Osteoblast (primary cell): ENCODE measurements at regions not wholly inside any gene's neighbourhood (a gene's known extent, or its start where the extent isn't known, plus 50 kb on each side); places are given as distances from the start of the nearest gene placed in this dataset.

ENCODE experiments used
- DNase-seq: peaks from one replicate; pipeline ENCODE4 v3.0.0; 2011; ENCODE audit warnings: low spot score, mixed read lengths; ENCODE audit not compliant: insufficient read length; ENCODE audit errors: missing footprints
- H2AFZ ChIP-seq: 2 replicates; pipeline ENCODE4 v1.6.0; 2011; ENCODE audit warnings: mild to moderate bottlenecking, low read length
- H3K27ac ChIP-seq: 2 replicates; pipeline ENCODE4 v1.5.1; 2011; ENCODE audit warnings: mild to moderate bottlenecking, low read depth, low read length, moderate library complexity
- H3K27me3 ChIP-seq: 2 replicates; pipeline ENCODE4 v1.6.0; 2012; ENCODE audit warnings: mild to moderate bottlenecking, control low read depth, inconsistent platforms, low read length, moderate library complexity; ENCODE audit not compliant: insufficient read depth
- H3K36me3 ChIP-seq: 2 replicates; pipeline ENCODE4 v1.5.1; 2011; ENCODE audit warnings: mild to moderate bottlenecking, low read length, control low read depth, moderate library complexity; ENCODE audit not compliant: insufficient read depth
- H3K4me1 ChIP-seq: 2 replicates; pipeline ENCODE4 v1.5.1; 2011; ENCODE audit warnings: mild to moderate bottlenecking, low read length, control low read depth, moderate library complexity; ENCODE audit not compliant: insufficient read depth
- H3K4me2 ChIP-seq: 2 replicates; pipeline ENCODE4 v1.6.0; 2011; ENCODE audit warnings: mild to moderate bottlenecking, low read length; ENCODE audit not compliant: insufficient read depth
- H3K4me3 ChIP-seq: fragments of 200-600 bp; sonication (generic); 3 replicates; pipeline ENCODE4 v1.5.1; 2012; ENCODE audit warnings: mild to moderate bottlenecking, low read length, inconsistent platforms; ENCODE audit not compliant: insufficient read depth
- H3K79me2 ChIP-seq: 2 replicates; pipeline ENCODE4 v1.6.0; 2012; ENCODE audit warnings: mild to moderate bottlenecking, low read length, control low read depth, inconsistent platforms; ENCODE audit not compliant: insufficient read depth
- H3K9me3 ChIP-seq: 2 replicates; pipeline ENCODE4 v1.5.1; 2011; ENCODE audit warnings: low read depth, low read length, control low read depth
- H4K20me1 ChIP-seq: 2 replicates; pipeline ENCODE4 v1.6.0; 2012; ENCODE audit warnings: mild to moderate bottlenecking, low read length, control low read depth; ENCODE audit not compliant: insufficient read depth
- TF ChIP-seq, protein P1 (sequence below): IDR thresholded peaks from 2 replicates; pipeline ENCODE4 v1.5.1; 2011; ENCODE audit warnings: mild to moderate bottlenecking, low read depth, low read length, moderate library complexity; ENCODE audit errors: extremely low read depth

DNA sequence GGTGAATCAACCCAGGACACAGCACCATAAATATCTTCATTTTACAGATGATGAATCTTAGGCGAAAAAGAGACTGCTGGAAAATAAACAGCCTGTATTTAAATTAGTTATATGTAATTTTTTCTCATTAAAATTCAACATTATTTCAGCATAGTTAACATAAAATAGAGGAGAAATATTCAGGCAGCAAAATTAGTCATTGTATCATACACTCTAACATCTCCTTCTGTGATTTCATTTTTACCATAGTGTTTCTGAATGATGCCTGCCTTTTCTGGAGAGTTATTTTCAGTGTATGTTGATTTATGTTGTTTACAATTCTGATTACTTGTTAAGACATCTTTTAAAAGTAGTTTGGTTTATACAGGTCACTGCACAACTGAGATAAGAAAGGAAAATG lies 82.3 kb upstream of the KCNIP4 start:
- no peaks in the 10 kb centered on the region for H4K20me1 ChIP-seq
- DNase-seq, result no peak
- no peaks in the 10 kb centered on the region for H3K36me3 ChIP-seq
- H3K27me3 ChIP-seq, result no peaks in the 10 kb centered on the region
- H3K27ac ChIP-seq, result no peak overlapping the region
- no peaks in the 10 kb centered on the region for H3K79me2 ChIP-seq
- H3K4me2 ChIP-seq, result no peak overlapping the region
- no peaks in the 10 kb centered on the region for H3K9me3 ChIP-seq
- TF ChIP-seq, protein P1, sequence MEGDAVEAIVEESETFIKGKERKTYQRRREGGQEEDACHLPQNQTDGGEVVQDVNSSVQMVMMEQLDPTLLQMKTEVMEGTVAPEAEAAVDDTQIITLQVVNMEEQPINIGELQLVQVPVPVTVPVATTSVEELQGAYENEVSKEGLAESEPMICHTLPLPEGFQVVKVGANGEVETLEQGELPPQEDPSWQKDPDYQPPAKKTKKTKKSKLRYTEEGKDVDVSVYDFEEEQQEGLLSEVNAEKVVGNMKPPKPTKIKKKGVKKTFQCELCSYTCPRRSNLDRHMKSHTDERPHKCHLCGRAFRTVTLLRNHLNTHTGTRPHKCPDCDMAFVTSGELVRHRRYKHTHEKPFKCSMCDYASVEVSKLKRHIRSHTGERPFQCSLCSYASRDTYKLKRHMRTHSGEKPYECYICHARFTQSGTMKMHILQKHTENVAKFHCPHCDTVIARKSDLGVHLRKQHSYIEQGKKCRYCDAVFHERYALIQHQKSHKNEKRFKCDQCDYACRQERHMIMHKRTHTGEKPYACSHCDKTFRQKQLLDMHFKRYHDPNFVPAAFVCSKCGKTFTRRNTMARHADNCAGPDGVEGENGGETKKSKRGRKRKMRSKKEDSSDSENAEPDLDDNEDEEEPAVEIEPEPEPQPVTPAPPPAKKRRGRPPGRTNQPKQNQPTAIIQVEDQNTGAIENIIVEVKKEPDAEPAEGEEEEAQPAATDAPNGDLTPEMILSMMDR, result no peak
- no peak overlapping the region for H2AFZ ChIP-seq
- H3K4me3 ChIP-seq, result no peak overlapping the region
- no peaks in the 10 kb centered on the region for H3K4me1 ChIP-seq

DNA sequence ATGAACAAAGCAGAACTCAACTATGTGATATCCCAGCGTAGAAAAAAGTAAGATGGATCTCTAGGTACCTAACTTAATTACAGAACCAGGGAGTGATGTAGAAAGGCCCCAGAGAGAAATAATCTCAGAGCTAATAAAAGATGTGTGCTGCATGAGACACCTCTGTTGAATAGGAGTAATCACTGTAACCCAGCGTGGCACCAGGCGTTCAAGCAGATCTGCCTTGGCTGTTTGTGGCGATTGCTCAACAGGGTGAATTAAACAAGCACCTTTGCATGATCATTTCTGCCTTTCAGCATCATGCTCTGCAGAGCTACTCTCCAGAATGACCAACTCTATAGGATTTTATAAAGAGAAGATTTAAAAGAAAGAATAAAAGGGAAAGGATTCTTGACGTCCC lies 81.7 kb upstream of the KCNIP4 start:
- Histone ChIP-seq H3K36me3 (no peaks in the 10 kb centered on the region), H3K27me3 (no peaks in the 10 kb centered on the region), H3K4me3 (no peak overlapping the region), H3K4me2 (no peak overlapping the region), H3K27ac (no peak overlapping the region), H3K9me3 (no peaks in the 10 kb centered on the region), H3K4me1 (no peaks in the 10 kb centered on the region), H4K20me1 (no peaks in the 10 kb centered on the region), H3K79me2 (no peaks in the 10 kb centered on the region), H2AFZ (no peak overlapping the region)
- TF ChIP-seq, protein P1, result no peak
- no peak for DNase-seq

DNA sequence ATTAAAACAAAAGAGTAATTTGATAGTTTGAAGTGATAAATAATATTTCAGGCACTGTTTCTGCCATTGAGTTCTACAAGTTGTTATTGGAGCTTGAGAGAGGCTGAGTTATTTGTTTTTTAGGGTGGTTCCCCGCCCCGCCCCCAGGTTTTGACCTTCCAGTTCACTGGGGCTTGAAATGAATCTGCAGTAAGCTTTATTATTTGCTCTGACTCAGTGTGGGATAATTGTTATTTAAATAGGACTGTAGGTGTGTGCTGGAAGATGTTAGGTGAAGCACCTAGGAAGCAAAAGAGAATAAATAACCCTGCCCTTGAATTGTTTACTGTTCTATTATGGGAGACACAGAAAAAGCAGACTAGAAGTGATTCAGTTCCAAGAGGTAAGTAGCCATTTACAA lies 81.2 kb upstream of the KCNIP4 start:
- Histone ChIP-seq H3K4me1 (no peaks in the 10 kb centered on the region), H3K4me2 (no peak overlapping the region), H3K9me3 (no peaks in the 10 kb centered on the region), H3K36me3 (no peaks in the 10 kb centered on the region), H3K4me3 (no peak overlapping the region), H3K27me3 (no peaks in the 10 kb centered on the region), H3K27ac (no peak overlapping the region), H3K79me2 (no peaks in the 10 kb centered on the region), H4K20me1 (no peaks in the 10 kb centered on the region), H2AFZ (no peak overlapping the region)
- TF ChIP-seq, protein P1, result no peak
- no peak for DNase-seq

DNA sequence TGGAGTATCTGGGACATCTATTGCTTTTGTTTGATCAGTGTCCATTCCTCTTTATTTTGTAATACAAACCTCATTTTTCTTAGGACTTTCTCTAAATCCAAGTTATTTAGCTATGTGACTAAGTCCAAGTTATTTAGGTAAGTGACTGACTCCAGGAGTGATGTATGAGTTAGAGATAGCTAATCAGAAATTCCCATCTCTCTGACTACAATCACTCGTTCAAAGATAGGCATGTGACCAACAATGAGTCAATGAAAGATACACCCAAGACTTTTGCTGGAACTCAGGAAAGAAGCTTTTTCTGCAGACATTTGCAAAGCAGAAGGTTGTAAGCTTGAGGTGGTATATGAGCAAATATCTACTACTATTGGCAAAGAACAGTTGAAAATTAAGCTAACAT lies 72.5 kb upstream of the KCNIP4 start:
- DNase-seq, result no peak
- Histone ChIP-seq H3K4me2 (no peak overlapping the region), H3K4me1 (no peaks in the 10 kb centered on the region), H4K20me1 (no peaks in the 10 kb centered on the region), H3K36me3 (no peaks in the 10 kb centered on the region), H3K27ac (no peak overlapping the region), H3K4me3 (no peak overlapping the region), H3K27me3 (no peaks in the 10 kb centered on the region), H2AFZ (no peak overlapping the region), H3K9me3 (no peaks in the 10 kb centered on the region), H3K79me2 (no peaks in the 10 kb centered on the region)
- TF ChIP-seq, protein P1, result no peak
